ENCODE measurements at regions not wholly inside any gene's neighbourhood (a gene's known extent, or its start where the extent isn't known, plus 50 kb on each side); places are given as distances from the start of the nearest gene placed in this dataset.

DNA sequence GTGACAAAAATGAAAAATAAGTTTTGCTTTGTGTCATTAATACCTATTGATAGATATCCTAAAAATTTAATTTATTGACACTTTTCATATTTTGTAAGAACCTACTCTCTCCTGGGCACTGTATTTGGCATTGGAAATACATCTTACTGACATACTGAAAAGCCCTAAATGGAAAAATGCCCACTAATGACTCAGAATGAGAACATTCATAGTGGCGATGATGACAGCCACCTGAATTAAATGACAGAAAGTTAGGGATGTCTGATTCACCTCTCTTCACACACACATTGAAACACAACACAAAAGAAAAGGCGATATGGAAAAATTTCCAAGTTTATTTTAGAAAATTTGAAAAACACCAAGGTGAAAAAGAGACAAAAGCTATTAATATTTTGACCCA is 992.3 kb downstream of the STPG2 start:
- no peak for TF ChIP-seq EZH2phosphoT487 (IDR thresholded peaks at IDR 0.05; ENCODE audit: borderline replicate concordance, low read depth, low read length)
- TF ChIP-seq, protein P1, sequence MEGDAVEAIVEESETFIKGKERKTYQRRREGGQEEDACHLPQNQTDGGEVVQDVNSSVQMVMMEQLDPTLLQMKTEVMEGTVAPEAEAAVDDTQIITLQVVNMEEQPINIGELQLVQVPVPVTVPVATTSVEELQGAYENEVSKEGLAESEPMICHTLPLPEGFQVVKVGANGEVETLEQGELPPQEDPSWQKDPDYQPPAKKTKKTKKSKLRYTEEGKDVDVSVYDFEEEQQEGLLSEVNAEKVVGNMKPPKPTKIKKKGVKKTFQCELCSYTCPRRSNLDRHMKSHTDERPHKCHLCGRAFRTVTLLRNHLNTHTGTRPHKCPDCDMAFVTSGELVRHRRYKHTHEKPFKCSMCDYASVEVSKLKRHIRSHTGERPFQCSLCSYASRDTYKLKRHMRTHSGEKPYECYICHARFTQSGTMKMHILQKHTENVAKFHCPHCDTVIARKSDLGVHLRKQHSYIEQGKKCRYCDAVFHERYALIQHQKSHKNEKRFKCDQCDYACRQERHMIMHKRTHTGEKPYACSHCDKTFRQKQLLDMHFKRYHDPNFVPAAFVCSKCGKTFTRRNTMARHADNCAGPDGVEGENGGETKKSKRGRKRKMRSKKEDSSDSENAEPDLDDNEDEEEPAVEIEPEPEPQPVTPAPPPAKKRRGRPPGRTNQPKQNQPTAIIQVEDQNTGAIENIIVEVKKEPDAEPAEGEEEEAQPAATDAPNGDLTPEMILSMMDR (conservative IDR thresholded peaks at IDR 0.05; ENCODE audit: low read length), result no peak

Measured in OCI-LY7 (cell line).